GM19328 (cell line): ENCODE measurements at regions not wholly inside any gene's neighbourhood (a gene's known extent, or its start where the extent isn't known, plus 50 kb on each side); places are given as distances from the start of the nearest gene placed in this dataset.
"Not testable (repeated sequence)": the region's sequence is repeated elsewhere in the genome, so short reads cannot be mapped to it uniquely, and the experiment has no call there.

Experiments used
- ATAC-seq: cut with Tn5 transposase; IDR thresholded peaks from one replicate; pipeline ENCODE4 v1.9.1; 2021; ENCODE audit warnings: mild to moderate bottlenecking, moderate library complexity; ENCODE audit not compliant: unreplicated experiment

DNA sequence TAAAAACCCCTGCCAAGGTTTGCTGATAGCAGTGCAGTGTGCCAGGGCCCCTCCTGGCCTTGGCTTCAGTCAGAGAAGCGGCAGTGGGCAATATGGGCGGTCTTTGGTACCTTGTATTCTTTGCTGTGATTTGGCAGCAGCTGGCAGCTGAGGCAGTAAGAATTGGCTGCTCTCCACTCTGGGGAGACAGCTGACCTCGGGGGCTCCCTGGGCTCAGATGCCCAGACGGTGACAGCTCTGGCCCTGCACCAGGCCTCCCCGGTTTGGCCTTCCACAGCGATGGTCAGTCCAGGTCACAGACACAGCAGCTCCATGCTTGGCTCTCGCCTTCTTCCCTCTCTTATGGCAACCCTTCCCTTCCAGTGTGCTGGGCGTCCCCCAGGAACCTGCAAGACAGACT lies 330.9 kb downstream of the BCOR start:
- ATAC-seq, result no peak

DNA sequence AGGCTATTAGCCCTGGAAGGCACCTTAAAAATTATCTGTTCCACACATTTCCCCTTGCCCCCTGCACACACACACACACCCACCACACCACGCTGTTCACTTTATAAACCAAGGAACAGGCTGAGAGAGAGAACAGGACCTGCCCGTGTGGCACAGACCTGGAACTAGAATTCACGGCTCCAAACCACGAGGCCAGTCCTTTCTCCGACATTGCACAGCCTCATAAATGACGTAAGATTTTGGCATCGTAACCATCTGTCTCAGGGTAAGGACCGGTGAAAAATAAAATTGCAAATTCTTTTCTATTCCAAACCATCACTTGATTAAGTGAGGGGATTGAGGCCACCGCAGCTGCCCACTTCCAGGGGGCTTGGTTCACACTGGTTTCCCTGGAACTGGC lies 330.3 kb downstream of the BCOR start:
- no peak for ATAC-seq

DNA sequence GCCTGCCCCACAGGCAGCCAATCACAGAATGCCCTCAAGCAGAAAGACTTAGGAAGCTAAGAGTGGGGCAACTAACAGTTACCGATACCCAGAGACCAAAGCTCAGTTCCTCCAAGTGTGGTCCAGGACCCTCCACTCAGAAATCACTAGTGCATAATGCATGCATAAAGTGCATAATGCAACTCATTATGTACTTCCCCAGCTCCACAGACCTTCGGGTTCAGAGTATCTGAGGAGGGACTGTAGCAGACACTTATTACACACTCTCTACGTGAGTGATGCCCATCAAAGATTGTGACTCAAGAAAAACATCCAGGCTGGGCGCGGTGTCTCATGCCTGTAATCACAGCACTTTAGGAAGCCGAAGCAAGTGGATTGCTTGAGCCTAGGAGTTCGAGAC lies 328.0 kb downstream of the BCOR start:
- ATAC-seq, result no peak

DNA sequence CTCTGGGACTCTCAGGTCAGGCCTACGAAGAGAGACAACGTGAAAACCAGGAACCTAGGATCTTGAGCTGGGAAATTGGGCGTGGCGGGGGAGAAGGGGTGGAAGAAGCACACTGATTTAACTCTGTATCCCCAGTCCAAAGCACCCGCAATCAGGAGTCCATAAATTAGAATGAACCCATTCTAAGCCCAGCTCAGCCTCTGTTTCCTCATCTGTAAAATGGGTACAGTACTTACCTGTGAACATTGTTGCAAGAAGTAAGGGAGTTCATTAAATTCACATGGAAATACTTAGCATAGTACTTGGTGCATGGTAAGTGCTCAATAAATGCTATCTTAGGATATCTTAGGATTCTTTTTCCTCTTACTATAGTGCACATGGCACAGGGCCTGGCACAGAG lies 326.7 kb downstream of the BCOR start:
- ATAC-seq, result no peak

DNA sequence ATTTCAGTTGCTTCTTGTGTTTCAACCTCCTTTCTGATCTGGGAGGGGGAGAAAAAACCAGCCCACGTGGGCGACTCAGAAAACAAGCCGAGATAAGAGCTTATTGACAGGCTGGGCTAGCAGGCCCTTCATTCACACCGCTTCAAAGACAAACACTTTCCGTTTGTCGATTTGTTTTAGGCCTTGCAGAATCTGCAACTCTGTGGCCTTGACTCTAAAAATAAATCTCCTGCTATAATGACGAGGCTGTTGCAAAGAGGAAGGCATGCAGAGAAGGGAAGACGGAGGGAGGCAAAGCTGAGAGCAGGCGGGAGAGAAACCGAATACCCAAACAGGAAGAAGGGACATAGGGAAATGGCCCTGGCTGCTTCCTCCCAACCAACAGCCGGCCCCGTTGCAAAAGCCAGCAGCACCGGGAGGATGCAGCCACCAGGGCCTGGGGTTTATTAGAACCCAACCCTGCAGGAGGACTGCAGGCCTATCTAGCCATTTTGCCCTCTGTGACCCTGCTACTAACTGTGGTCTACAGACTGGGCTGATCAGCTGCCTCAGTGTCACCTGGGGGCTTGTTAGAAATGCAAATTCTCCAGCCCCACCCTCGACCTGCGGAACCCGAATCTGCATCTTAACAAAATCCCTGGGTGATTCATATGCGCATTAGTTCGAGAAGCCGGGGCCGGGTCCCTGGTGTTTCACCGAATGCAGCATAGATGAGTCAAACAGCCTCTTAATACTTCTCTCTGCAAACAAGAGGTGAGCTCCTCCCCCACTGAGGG lies 325.5 kb downstream of the BCOR start:
- no peak for ATAC-seq

DNA sequence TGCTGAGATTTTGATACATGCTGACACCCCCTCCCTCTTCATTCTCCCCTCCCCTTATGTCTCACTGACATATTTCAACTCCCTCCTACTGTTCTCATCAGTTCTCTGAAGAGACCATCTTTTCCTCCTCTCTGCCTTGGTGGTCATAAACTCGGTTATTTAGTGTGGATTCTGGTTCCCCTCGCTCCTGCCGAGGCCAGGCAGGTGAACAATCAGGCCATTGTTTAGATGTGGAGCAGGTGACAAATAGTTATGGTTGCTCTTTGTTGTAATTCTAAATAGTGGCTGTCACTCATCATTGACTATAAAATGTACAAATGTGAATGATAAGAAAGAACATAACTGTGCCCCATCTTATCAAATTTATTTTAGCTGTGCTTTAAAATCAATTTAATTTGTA lies 324.6 kb downstream of the BCOR start:
- no peak for ATAC-seq

DNA sequence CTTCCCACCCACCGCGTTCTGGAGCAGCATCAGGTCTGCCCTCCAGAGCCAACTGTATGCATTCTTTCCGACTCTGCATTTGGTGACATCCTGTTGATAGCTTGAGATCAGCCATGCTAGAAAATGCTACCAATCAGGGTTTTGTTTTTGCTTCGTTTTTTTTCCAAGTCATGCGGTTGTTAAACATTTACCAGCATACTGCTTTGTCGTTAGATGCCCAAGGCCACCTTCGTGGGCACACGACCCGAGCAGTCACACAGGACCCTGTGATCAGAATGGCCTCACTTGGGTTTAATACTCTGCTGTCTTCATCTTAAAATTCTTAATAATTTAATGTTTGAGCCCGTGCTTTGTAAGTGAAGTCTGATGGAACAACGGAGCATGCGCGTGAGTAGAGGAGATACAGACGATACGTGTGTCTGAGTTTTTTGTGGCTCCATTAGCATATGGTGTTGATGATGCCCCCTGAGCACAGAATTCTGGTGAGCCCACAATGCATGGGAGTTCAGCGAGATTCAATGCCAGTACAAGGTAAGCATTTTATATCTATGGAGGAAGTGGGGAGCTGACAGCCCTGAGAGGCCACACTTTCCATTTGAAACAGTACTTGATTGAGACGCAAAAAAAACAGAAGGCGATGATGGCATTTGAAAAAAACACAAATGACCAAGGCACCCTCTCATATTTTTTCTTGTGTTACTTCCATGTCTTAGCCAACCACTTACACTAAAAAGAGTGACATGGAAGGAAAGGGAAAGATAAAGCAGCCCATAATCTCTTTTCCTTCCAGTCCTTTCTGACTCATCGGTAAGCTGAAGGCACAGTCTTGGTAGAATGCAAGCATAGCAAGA lies 323.6 kb downstream of the BCOR start:
- ATAC-seq, result no peak

DNA sequence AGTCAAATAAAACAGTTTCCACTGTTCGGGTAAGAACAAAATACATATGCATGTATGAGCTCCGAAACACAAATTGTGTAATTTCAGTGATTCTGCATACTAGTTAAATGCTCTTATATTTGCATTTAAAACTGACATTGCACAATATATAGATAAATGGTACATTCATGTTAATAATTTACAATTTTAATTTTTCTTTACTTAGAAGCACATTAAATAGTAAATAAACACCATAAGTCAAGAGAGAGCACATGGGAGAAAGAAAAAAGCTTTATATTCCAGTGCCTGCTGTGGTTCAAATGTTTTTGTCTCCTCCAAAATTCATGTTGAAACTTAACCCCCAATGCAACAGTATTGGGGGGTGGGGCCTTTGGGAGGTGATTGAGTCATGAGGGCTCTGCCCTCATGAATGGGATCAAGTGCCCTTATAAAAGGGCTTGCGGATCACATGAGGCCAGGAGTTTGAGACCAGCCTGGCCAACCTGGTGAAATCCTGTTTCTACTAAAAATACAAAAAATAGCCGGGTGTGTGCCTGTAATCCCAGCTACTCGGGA lies 322.9 kb downstream of the BCOR start:
- ATAC-seq, result no peak

DNA sequence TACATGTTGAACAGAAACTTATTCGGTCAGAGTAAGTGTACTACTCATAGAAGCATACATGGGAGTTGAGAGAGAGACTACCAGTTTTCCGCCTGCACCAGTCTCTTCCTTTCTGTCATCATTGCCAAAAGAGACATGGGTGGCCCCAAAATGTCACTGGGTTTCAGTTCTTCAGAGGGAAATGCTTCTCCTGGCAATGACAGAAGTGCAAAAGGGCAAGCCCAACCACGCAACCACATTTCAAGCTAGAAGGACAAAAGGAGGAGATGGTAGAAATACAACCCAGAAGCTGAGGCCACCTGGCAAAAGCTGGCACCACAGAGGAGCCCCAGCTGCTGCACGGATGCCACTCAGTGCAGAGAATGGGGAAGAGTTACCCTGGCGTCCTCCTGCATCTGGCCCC lies 320.1 kb downstream of the BCOR start:
- no peak for ATAC-seq

DNA sequence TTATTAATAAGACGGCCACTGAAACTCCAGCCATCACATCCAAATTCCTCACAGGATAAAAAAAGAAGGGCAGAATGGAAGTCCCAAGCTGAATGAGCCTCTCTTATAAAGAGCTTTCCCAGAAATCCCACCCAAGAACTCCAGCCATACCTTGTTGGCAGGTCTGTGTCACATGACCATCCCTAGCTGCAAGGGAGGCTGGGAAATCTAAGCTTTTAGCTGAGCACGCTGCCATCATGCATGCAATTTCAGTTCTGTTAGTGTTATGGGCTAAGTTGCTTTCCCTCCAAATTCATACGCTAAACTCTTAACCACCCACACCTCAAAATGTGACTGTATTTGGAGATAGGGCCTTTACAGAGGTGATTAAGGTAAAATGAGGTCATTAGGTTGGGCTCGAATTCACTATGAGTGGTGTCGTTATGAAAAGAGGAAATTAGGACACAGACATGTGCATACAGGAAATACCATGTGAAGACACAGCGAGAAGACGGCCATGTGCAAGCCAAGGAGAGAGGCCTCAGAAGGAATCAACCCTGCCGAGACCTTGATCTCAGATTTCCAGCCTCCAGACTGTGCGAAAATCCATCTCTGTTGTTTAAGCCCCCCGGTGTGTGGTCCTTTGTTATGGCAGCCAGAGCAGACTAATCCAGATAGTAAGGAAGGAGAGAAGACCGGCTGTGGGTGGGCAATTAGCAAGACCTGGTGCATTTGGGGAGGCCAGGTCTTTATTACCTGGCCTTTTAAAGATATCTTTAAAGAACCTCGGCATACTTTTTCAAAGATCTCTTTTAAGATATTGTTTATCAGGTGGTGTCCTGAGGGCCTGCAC lies 317.6 kb downstream of the BCOR start:
- ATAC-seq, result no peak

DNA sequence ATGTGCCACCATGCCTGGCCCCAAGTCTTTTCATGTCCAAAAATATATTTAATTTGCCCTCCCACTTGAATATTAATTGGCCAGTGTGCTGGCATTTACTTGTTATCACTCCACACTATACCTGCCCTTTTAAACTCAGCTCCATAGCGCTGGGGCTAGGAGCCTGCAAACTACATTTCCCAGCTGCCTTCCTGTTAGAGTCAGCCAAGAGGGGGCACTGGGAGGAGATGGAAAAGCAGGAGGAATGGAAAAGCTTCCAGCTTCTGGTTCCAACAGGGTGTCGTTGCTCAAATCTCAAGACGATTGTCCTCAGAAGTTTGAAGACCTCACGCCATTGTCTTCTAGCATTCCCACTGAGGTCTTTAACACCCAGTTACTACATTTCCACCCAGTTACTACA lies 315.5 kb downstream of the BCOR start:
- no peak for ATAC-seq

DNA sequence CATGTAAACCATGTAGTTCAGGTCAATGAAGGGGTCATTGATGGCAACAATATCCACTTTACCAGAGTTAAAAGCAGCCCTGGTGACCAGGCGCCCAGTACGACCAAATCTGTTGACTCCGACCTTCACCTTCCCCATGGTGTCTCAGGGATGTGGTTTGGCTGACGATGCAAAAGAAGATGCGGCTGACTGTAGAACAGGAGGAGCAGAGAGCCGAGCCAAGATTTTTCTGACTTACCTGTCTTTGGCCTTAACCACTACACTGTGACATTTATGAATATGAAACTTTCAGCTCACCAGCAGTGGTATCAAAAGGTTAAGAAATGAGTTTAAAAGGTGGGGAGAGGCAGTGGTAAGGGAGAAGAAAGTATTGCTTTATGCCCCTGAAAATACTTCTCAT lies 309.8 kb downstream of the BCOR start:
- ATAC-seq, result no peak

DNA sequence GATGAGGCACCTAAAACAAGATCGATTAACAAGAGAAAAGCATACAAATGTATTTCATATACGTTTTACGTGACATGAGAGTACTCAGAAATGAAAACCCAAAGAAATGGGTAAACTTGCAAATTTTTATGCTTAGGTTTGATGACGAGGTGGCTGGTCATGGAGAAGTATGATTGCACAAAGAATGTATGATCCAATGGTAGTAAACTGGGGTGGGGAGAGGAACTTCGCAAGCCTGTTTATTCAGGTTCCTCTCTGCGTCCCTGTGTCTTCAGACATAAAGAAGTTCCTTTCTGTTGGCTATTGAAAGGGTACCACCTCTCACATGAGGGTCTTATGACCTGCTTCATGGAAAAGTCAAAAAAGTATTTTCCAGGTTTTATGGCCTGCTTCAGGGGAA lies 309.2 kb downstream of the BCOR start:
- ATAC-seq, result no peak

DNA sequence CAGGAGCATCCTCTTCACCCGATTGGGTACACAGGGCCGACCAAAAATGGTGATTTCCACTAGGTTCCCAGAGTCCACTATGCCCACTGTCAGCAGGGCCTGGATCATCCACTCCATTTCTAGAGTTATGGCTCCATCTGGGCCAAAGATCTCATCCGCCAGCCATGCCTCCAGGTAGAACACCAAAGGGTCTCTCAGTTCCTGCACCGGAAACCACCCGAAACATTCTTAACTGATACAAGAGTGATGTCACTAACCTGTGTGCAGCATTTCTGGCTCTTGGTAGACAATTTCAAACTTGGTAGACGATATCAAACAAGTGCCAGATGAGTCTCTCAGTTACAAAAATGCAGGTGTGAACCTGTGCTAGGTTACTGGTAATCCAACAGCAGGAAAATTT lies 306.1 kb downstream of the BCOR start:
- no peak for ATAC-seq

DNA sequence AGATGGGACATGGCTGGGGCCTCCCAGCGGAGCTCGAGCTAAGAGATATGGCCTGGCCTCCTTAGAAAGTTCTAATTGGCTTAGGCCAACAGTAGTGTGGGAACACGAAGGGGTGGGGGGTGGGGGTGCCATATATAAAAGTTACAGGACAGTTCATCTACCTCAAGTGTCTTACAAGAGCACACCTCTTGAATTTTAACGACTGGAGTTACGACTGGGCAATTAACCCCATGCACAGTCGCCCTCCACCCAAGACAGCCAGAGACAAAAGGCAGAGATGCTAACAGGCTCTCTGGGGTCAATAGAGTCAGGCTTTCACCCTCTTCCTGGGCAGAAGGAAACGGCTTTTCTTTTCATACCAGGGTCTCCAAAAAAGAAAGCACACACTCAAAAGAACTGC lies 302.2 kb downstream of the BCOR start:
- no peak for ATAC-seq

DNA sequence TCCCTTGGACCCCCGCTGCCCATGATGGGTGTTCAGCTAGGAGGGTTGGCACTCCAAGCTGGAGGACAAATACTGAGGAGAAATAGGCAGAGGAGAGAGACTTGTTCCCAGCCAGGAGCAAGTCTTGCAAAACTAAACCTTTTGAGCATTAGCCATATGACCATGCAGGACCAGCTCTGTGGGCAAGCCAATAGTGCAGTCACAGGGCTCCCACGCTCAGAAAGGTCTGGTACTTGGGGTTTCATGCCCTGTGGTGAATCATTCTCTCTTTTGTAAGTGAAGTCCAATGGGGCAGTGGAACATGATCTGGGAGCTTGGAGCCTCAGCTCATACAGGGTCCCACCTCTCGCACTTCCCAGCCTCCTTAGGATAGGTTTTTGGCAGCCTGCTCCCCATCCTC lies 300.9 kb downstream of the BCOR start:
- ATAC-seq, result no peak

DNA sequence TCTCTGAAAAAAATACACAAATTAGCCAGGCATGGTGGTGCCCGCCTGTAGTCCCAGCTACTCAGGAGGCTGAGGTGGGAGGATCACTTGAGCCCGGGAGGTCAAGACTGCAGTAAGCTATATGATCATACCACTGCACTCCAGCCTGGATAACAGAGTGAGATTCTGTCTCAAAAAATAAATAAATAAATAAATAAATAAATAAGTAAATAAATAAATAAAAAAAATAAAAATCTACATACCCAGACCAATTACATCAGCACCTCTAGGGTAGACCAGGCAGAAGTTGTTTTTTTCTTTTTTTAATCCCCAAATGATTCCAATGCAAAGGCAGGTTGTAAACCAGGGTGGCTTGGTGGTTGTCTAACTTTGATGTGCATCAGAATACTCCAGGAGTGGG lies 299.3 kb downstream of the BCOR start:
- not testable (repeated sequence) for ATAC-seq

DNA sequence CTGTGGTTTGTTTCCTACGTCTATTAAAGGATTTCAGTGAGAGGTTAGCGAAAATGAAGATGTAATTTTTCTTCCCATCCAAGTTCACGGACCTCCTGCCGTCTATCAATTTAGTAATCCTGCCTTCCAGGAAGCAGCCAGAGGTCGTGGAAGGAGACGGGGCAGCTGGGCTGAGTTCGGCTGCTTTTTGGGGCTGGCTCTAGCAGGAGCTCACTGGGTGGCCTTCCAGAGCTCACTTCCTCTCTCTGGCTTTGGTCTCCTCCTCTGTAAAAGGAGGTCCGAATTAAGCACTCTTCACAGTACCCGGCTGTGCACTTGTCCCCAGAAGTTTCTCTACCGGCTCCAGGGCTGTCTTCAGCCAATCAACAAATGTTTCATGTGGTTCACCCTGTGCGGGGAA lies 295.4 kb downstream of the BCOR start:
- no peak for ATAC-seq

DNA sequence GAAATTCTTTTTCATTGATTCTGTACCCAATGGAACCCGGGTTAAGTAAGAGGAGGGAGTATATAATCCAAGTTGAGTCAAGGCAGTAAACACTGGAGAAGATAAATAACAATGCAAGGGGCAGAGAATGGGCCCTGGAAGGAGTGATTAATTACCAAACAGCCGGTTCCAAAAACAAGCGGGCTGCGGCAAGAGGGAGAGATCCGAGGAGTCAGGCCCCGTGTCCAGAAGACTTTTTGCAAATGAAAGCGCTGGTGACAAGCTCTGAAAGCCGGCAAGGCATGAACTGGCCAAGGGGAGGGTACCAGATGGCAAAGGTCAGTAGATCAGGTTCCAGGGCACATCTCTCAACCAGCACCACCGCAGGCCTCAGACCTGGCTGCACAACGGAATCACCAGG lies 294.9 kb downstream of the BCOR start:
- no peak for ATAC-seq

DNA sequence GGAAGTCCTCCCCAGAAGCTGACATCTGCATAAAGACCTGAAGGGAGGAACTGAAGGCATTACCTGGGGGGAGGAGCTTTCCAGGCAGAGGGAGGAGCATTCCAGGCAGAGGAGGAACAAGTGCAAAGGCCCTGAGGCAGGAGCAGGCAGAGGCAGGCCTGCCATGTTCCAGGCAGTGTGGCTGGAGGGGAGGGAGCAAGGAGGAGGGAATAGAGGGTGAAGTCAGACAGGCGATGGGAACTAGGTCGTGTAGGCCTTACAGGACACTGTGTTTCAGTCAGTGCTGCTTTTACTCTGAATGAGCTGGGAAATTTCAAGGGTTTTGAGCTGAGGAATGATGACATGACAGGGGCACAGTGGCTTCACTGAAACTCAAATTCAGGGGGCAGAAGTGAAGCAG lies 292.7 kb downstream of the BCOR start:
- no peak for ATAC-seq

DNA sequence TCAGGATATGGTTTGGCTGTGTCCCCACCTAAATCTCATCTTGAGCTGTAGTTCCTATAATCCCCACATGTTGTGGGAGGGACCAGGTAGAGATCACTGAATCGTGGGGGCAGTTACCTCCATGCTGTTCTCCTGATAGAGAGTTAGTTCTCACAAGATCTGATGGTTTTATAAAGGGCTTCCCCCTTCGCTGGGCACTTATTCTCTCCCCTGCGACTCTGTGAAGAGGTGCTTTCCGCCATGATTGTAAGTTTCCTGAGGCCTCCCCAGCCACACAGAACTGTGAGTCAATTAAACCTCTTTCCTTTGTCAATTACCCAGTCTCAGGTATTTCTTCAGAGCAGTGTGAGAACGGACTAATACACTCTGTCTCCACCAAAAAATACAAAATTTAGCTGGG lies 291.9 kb downstream of the BCOR start:
- no peak for ATAC-seq
